Activated CD4-positive, alpha-beta memory T cell treated with anti-CD3 and anti-CD28 coated beads for 36 hours (primary cell): ENCODE measurements at regions not wholly inside any gene's neighbourhood (a gene's known extent, or its start where the extent isn't known, plus 50 kb on each side); places are given as distances from the start of the nearest gene placed in this dataset.
"Not testable (repeated sequence)": the region's sequence is repeated elsewhere in the genome, so short reads cannot be mapped to it uniquely, and the experiment has no call there.

ENCODE experiments used
- CTCF ChIA-PET: fragments of 350-600 bp; sonication (Branson Sonifier 250); formaldehyde crosslinking; loops from one replicate; lab custom pipeline; 2021; ENCODE audit warnings: antibody characterized with exemption, inconsistent platforms; lab: Charles Lee
- POLR2A ChIA-PET: fragments of 350-600 bp; sonication (Branson Sonifier 250); formaldehyde crosslinking; loops from one replicate; lab custom pipeline; 2021; ENCODE audit warnings: antibody characterized with exemption; lab: Charles Lee
- DNase-seq: peaks from one replicate; pipeline ENCODE4 v3.0.0-alpha.2; 2020
- H3K27ac Mint-ChIP-seq: one replicate; pipeline ENCODE4 v1.8.0; 2021; ENCODE audit warnings: mixed read lengths
- H3K27me3 Mint-ChIP-seq: one replicate; pipeline ENCODE4 v1.8.0; 2021; ENCODE audit warnings: mixed read lengths
- H3K36me3 Mint-ChIP-seq: one replicate; pipeline ENCODE4 v1.8.0; 2021; ENCODE audit warnings: mixed read lengths
- H3K4me1 Mint-ChIP-seq: one replicate; pipeline ENCODE4 v1.8.0; 2021; ENCODE audit warnings: low read depth, mixed read lengths
- H3K4me3 Mint-ChIP-seq: one replicate; pipeline ENCODE4 v1.8.0; 2021; ENCODE audit warnings: mild to moderate bottlenecking, mixed read lengths
- H3K9me3 Mint-ChIP-seq: one replicate; pipeline ENCODE4 v1.8.0; 2021; ENCODE audit warnings: mixed read lengths
- intact Hi-C: fragments of 100-400 bp; cut with micrococcal nuclease; formaldehyde crosslinking; loops from one replicate; pipeline ENCODE4 v1.15.1; 2023

- no peaks in the 10 kb centered on the region for H3K36me3 Mint-ChIP-seq
- H3K4me3 Mint-ChIP-seq = no peak overlapping the region
- no peak overlapping the region for H3K27ac Mint-ChIP-seq
- intact Hi-C loops = no loop called here
- no peak for DNase-seq
- H3K9me3 Mint-ChIP-seq = peaks cover 8% of the 10 kb centered on the region
- H3K27me3 Mint-ChIP-seq = no peaks in the 10 kb centered on the region
- CTCF ChIA-PET = no interaction called here
- no peaks in the 10 kb centered on the region for H3K4me1 Mint-ChIP-seq
- POLR2A ChIA-PET = no interaction called here
Measured at GRCh38 chr12:60693019-60693626, 1097.3 kb downstream of the SLC16A7 start.

DNA sequence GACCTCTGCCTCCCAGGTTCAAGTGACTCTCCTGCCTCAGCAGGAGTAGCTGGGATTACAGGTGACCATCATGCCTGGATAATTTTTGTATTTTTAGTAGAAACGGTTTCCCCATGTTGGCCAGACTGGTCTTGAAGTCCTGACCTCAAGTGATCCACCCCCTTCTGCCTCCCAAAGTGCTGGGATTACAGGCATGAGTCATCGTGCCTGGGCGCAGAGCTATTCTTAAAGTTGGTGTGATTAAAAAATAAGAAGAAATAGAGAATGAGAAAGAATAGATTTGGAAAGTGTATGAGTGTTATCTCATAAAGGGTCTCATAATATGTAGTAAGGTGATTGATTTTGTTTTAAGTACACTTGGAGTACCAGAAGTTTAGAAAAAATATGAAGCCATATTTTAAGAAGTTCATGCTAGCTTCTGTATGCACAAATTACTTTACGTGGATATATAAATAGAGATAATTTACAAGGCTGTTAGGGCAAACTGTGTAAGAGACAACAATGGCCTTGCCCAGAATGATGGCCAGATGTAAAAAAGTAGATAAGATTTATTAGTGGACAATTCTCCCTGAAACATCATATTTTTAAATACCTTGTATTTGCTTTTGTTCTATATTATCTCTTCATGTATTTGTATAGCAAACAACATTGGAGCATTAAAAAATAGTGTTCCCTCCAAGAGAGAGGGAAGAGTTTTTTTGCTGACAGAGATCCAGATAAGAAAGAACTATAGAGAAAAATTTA is 1108.5 kb downstream of the SLC16A7 start:
- CTCF ChIA-PET = no interaction called here
- no peaks in the 10 kb centered on the region for H3K36me3 Mint-ChIP-seq
- no peak overlapping the region for H3K4me3 Mint-ChIP-seq
- no peak overlapping the region for H3K27ac Mint-ChIP-seq
- H3K9me3 Mint-ChIP-seq = peaks cover 3% of the 10 kb centered on the region
- POLR2A ChIA-PET = no interaction called here
- H3K27me3 Mint-ChIP-seq = no peaks in the 10 kb centered on the region
- intact Hi-C loops = no loop called here
- H3K4me1 Mint-ChIP-seq = no peaks in the 10 kb centered on the region
- DNase-seq = no peak

DNA sequence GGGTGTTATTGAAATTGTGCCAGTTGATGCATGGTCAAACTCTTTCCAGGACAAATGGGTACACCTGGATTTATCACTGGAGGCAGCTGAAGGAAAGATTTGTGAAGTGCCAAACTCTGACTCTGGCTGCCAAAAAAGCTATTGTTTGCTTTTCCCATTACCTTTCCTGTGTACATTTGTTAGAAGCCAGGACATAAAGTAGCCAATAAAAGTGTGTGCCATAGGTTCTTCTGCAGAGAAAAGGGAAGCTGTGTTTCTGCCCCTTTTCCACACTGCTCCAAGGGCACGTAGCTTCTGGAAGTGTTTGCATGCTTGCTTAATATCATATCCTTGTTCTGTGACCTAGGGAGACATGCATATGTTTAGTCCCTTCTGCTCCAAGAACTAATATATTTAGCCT is 1114.4 kb downstream of the SLC16A7 start:
- intact Hi-C loops = no loop called here
- Mint-ChIP-seq H3K27ac (no peak overlapping the region), H3K36me3 (no peaks in the 10 kb centered on the region), H3K27me3 (no peaks in the 10 kb centered on the region), H3K9me3 (peaks cover 6% of the 10 kb centered on the region), H3K4me3 (no peak overlapping the region), H3K4me1 (no peaks in the 10 kb centered on the region)
- DNase-seq = no peak
- ChIA-PET POLR2A (no interaction called here), CTCF (no interaction called here)

GRCh38 chr12:60714141-60714900 is 1118.5 kb downstream of the SLC16A7 start:
- Mint-ChIP-seq H3K4me3 (no peak overlapping the region), H3K27me3 (no peaks in the 10 kb centered on the region), H3K9me3 (peaks cover 8% of the 10 kb centered on the region), H3K36me3 (no peaks in the 10 kb centered on the region), H3K4me1 (no peaks in the 10 kb centered on the region), H3K27ac (no peak overlapping the region)
- ChIA-PET CTCF (no interaction called here), POLR2A (no interaction called here)
- intact Hi-C loops = no loop called here
- DNase-seq = no peak

DNA sequence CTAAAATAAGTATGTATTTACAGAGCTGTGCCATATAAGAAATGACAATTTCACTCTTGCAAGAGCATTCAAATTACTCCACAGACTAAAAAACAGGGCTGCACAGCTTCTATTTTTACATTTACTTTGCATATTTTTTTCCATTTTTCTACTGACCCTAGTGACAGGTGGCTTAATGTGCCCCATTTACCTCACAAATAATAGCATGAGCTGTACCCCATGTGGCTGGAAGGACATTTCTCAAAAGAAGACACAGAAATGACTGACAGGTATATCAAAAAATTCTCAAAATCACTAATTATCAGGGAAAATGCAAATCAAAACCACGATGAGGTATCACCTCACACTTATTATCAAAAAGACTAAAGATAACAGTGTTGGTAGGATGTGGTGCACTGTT is 1128.6 kb downstream of the SLC16A7 start:
- no peaks in the 10 kb centered on the region for H3K27me3 Mint-ChIP-seq
- no peak overlapping the region for H3K4me3 Mint-ChIP-seq
- DNase-seq = no peak
- H3K9me3 Mint-ChIP-seq = peaks cover 3% of the 10 kb centered on the region
- intact Hi-C loops = no loop called here
- ChIA-PET POLR2A (no interaction called here), CTCF (no interaction called here)
- H3K36me3 Mint-ChIP-seq = no peaks in the 10 kb centered on the region
- no peaks in the 10 kb centered on the region for H3K4me1 Mint-ChIP-seq
- H3K27ac Mint-ChIP-seq = no peak overlapping the region

- ChIA-PET CTCF (no interaction called here), POLR2A (no interaction called here)
- Mint-ChIP-seq H3K36me3 (no peaks in the 10 kb centered on the region), H3K4me1 (no peaks in the 10 kb centered on the region), H3K9me3 (peaks cover 3% of the 10 kb centered on the region), H3K27me3 (no peaks in the 10 kb centered on the region), H3K4me3 (no peak overlapping the region), H3K27ac (no peak overlapping the region)
- no peak for DNase-seq
- intact Hi-C loops = no loop called here
Measured at GRCh38 chr12:60724984-60725383, 1129.2 kb downstream of the SLC16A7 start.

DNA sequence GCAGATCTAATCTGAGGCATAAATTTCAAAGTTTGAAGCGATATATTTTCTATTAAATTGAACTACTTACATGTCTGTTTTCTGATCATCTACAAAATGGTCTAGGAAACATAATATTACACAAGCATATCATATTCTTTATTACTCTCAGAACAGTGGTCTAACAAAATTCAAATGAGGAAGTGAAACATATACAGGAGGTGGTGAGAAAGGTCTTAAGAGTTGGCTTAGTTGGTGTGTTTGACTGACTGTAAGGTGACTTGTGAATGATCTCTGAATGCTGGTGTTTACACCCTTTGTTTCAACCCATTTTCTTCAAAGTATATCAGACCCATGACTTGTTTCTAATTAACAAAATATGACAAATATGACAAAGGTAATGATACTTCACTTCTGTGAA is 1156.8 kb downstream of the SLC16A7 start:
- Mint-ChIP-seq H3K9me3 (peaks cover 28% of the 10 kb centered on the region), H3K4me3 (no peak overlapping the region), H3K27ac (no peak overlapping the region), H3K36me3 (no peaks in the 10 kb centered on the region), H3K4me1 (no peaks in the 10 kb centered on the region), H3K27me3 (no peaks in the 10 kb centered on the region)
- DNase-seq = no peak
- ChIA-PET CTCF (no interaction called here), POLR2A (no interaction called here)
- intact Hi-C loops = no loop called here

DNA sequence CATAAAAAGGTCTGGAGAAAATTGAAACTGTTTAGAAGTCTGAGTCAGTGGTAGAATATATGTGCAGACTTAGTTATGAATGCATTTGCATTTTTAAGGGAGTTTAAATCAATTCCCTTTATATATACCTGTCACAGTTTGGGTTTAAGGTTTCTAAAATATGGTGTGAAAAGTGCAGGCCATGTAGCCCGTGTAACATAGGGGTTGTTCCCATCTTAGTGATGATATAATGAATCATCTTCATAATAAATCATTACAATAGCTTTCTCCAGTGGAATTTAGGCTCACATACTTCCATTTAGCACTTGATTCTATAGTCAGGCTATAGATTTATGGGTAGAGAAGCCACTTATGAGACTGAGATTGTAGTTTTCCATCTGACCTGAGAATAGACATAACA is 1162.4 kb downstream of the SLC16A7 start:
- no peaks in the 10 kb centered on the region for H3K36me3 Mint-ChIP-seq
- no peak overlapping the region for H3K4me3 Mint-ChIP-seq
- POLR2A ChIA-PET = no interaction called here
- H3K4me1 Mint-ChIP-seq = no peaks in the 10 kb centered on the region
- intact Hi-C loops = no loop called here
- DNase-seq = no peak
- CTCF ChIA-PET = no interaction called here
- no peaks in the 10 kb centered on the region for H3K27me3 Mint-ChIP-seq
- H3K27ac Mint-ChIP-seq = no peak overlapping the region
- H3K9me3 Mint-ChIP-seq = peaks cover 17% of the 10 kb centered on the region

- Mint-ChIP-seq H3K4me1 (no peaks in the 10 kb centered on the region), H3K27me3 (no peaks in the 10 kb centered on the region), H3K4me3 (no peak overlapping the region), H3K36me3 (no peaks in the 10 kb centered on the region), H3K9me3 (peaks cover 12% of the 10 kb centered on the region), H3K27ac (no peak overlapping the region)
- CTCF ChIA-PET = no interaction called here
- DNase-seq = no peak
- intact Hi-C loops = no loop called here
- POLR2A ChIA-PET = no interaction called here
Measured at GRCh38 chr12:60760965-60761364, 1165.1 kb downstream of the SLC16A7 start.

GRCh38 chr12:60801166-60801565 is 1205.3 kb downstream of the SLC16A7 start:
- CTCF ChIA-PET, H3K36me3 Mint-ChIP-seq, H3K27me3 Mint-ChIP-seq, H3K4me3 Mint-ChIP-seq, intact Hi-C loops, DNase-seq, POLR2A ChIA-PET, H3K27ac Mint-ChIP-seq, H3K4me1 Mint-ChIP-seq: not testable (repeated sequence)
- H3K9me3 Mint-ChIP-seq = peaks cover 12% of the 10 kb centered on the region

DNA sequence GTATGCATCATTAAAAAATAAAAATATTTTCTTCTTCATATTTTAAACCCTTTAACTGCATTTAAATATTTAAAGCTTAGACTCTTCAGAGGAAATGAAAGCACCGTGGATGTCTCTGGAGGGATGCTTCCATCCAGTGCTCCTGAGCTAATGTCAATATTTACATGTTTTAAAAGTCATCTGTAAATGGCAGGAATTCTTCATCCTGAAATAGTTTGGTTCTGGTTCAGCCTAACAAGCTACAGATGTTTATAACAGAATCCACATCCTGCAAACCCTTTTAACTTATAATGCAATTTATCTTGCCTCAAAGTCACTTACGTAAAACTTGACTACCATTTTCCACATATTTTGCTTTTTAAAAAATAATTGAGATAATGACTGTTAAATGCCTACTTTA is 1207.3 kb downstream of the SLC16A7 start:
- ChIA-PET CTCF (no interaction called here), POLR2A (no interaction called here)
- Mint-ChIP-seq H3K9me3 (peaks cover 10% of the 10 kb centered on the region), H3K36me3 (no peaks in the 10 kb centered on the region), H3K27me3 (no peaks in the 10 kb centered on the region), H3K4me1 (no peaks in the 10 kb centered on the region), H3K4me3 (no peak overlapping the region), H3K27ac (no peak overlapping the region)
- DNase-seq = no peak
- intact Hi-C loops = no loop called here

GRCh38 chr12:60805364-60805763 is 1209.5 kb downstream of the SLC16A7 start:
- intact Hi-C loops = no loop called here
- H3K4me1 Mint-ChIP-seq = no peaks in the 10 kb centered on the region
- DNase-seq = no peak
- POLR2A ChIA-PET = no interaction called here
- H3K27me3 Mint-ChIP-seq = no peaks in the 10 kb centered on the region
- no peaks in the 10 kb centered on the region for H3K36me3 Mint-ChIP-seq
- no peak overlapping the region for H3K27ac Mint-ChIP-seq
- no peak overlapping the region for H3K4me3 Mint-ChIP-seq
- CTCF ChIA-PET = no interaction called here
- H3K9me3 Mint-ChIP-seq = peaks cover 8% of the 10 kb centered on the region
